ENCODE measurements at regions not wholly inside any gene's neighbourhood (a gene's known extent, or its start where the extent isn't known, plus 50 kb on each side); places are given as distances from the start of the nearest gene placed in this dataset.

DNA sequence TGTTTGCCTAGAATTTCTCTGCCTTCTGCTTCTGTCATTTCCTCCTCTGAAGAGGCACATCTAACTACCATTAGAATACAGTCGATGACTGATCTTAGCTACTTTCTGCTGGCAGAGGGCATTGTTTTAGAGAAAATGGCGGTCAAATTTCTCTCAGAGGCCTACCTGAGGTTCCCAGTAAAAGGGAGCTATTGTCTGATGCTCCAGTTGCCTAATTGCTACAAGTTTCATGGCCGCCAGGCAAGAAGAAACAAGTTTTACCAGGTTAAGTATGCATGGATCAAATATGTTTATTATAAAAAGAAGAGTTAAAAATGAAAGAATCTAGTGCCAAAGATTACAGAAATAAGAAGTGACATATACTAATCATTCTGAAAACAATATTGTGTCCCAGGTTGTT is 416.6 kb downstream of the DSC3 start:
- TF ChIP-seq POLR2AphosphoS5 (IDR thresholded peaks at IDR 0.05) (no peak), EP300 (IDR thresholded peaks at IDR 0.05) (no peak), POLR2A (IDR thresholded peaks at IDR 0.05) (no peak)
- TF ChIP-seq, protein P1, sequence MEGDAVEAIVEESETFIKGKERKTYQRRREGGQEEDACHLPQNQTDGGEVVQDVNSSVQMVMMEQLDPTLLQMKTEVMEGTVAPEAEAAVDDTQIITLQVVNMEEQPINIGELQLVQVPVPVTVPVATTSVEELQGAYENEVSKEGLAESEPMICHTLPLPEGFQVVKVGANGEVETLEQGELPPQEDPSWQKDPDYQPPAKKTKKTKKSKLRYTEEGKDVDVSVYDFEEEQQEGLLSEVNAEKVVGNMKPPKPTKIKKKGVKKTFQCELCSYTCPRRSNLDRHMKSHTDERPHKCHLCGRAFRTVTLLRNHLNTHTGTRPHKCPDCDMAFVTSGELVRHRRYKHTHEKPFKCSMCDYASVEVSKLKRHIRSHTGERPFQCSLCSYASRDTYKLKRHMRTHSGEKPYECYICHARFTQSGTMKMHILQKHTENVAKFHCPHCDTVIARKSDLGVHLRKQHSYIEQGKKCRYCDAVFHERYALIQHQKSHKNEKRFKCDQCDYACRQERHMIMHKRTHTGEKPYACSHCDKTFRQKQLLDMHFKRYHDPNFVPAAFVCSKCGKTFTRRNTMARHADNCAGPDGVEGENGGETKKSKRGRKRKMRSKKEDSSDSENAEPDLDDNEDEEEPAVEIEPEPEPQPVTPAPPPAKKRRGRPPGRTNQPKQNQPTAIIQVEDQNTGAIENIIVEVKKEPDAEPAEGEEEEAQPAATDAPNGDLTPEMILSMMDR (IDR thresholded peaks at IDR 0.05) = no peak
